ENCODE measurements at regions not wholly inside any gene's neighbourhood (a gene's known extent, or its start where the extent isn't known, plus 50 kb on each side); places are given as distances from the start of the nearest gene placed in this dataset.
"Not testable (repeated sequence)": the region's sequence is repeated elsewhere in the genome, so short reads cannot be mapped to it uniquely, and the experiment has no call there.

DNA sequence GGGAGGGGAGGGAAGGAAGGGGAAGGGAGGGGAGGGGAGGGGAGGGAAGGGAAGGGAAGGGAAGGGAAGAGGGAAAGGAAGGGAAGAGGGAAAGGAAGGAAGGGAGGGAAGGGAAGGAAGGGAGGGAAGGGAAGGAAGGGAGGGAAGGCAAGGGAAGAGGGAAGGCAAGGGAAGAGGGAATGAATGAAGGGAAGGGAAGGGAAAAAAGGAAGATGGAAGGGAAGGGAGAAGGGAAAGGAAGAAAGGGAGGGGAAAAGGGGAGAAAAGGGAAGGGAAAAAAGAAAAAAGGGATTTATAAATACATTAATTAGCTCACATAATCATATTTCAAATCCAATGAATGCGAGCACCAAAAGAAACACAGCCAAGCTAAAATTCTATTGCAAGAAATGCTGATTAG is 202.9 kb upstream of the LRRTM4 start:
- TF ChIP-seq, protein P1, sequence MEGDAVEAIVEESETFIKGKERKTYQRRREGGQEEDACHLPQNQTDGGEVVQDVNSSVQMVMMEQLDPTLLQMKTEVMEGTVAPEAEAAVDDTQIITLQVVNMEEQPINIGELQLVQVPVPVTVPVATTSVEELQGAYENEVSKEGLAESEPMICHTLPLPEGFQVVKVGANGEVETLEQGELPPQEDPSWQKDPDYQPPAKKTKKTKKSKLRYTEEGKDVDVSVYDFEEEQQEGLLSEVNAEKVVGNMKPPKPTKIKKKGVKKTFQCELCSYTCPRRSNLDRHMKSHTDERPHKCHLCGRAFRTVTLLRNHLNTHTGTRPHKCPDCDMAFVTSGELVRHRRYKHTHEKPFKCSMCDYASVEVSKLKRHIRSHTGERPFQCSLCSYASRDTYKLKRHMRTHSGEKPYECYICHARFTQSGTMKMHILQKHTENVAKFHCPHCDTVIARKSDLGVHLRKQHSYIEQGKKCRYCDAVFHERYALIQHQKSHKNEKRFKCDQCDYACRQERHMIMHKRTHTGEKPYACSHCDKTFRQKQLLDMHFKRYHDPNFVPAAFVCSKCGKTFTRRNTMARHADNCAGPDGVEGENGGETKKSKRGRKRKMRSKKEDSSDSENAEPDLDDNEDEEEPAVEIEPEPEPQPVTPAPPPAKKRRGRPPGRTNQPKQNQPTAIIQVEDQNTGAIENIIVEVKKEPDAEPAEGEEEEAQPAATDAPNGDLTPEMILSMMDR (conservative IDR thresholded peaks at IDR 0.05), result no peak
- no peak for TF ChIP-seq ZFX (IDR thresholded peaks at IDR 0.05)
- H3K27ac ChIP-seq, result no peak overlapping the region

DNA sequence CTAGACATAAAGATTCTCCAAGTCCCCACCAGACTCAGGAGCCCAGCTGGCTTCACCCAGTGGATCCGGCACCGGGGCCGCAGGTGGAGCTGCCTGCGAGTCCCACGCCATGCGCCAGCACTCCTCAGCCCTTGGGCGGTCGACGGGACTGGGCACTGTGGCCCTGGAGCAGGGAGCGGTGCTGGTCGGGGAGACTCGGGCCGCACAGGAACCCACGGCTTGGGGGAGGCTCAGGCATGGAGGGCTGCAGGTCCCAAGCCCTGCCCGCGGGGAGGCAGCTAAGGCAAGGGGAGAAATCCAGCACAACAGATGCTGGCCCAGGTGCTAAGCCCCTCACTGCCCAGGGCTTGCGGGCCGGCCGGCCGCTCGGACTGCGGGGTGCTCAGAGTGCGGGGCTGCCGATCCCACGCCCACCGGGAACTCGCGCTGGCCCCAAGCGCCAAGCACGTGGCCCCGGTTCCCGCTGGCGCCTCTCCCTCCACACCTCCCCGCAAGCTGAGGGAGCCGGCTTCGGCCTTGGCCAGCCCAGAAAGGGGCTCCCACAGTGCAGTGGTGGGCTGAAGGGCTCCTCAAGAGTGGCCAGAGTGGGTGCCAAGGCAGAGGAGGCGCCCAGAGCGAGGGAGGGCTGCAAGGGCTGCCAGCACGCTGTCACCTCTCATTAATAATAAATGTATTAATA is 212.6 kb upstream of the LRRTM4 start:
- H3K27ac ChIP-seq, result not testable (repeated sequence)

DNA sequence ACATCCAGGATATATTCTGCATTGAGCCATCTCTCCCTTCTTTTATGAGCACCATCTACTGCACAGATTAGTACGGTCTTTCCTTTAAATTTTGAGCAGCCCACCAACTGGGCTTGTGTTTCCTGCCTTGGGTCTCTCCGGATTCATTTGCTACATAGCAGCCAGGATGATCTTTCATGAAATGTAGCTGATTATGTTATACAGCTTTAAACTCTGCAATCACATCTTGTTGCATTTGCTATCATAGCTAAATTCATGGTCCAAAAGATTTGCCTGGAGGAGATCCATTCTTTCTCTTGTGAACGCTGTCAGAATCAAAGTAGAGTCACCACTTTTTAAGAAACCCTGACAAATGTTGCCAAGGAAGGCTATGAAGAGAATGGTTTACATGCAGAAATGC is 215.1 kb upstream of the LRRTM4 start:
- H3K27ac ChIP-seq, result no peak overlapping the region
- TF ChIP-seq, protein P1 (conservative IDR thresholded peaks at IDR 0.05), result no peak
- no peak for TF ChIP-seq ZFX (IDR thresholded peaks at IDR 0.05)

DNA sequence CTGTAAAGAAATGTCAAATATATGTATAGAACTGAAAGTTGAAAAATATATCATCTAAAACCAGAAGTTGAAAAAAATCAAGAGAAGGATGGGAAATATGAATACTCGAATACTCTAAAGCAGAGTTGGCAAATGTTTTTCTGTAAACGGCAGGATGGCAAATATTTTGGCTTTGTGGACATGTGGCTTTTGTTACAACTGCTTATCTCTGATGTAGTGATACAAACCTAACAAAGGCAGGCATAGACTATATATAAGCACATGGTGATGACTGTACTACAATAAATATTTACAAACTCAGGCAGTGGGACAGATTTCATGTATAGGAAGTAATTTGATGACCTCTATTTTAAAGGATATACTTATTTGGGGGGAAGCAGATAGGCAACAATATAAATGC is 224.6 kb upstream of the LRRTM4 start:
- TF ChIP-seq, protein P1 (conservative IDR thresholded peaks at IDR 0.05), result no peak
- no peak for TF ChIP-seq ZFX (IDR thresholded peaks at IDR 0.05)
- H3K27ac ChIP-seq, result no peak overlapping the region

DNA sequence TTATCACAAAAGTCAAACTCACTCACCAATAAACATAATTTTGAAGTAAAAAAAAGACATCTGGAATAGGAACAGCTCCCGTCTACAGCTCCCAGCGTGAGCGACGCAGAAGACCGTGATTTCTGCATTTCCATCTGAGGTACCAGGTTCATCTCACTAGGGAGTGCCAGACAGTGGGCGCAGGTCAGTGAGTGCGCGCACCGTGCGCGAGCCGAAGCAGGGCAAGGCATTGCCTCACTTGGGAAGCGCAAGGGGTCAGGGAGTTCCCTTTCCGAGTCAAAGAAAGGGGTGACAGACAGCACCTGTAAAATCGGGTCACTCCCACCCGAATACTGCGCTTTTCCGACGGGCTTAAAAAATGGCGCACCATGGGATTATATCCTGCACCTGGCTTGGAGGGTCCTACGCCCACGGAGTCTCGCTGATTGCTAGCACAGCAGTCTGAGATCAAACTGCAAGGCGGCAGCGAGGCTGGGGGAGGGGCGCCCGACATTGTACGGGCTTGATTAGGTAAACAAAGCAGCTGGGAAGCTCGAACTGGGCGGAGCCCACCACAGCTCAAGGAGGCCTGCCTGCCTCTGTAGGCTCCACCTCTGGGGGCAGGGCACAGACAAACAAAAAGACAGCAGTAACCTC is 231.7 kb upstream of the LRRTM4 start:
- not testable (repeated sequence) for H3K27ac ChIP-seq

DNA sequence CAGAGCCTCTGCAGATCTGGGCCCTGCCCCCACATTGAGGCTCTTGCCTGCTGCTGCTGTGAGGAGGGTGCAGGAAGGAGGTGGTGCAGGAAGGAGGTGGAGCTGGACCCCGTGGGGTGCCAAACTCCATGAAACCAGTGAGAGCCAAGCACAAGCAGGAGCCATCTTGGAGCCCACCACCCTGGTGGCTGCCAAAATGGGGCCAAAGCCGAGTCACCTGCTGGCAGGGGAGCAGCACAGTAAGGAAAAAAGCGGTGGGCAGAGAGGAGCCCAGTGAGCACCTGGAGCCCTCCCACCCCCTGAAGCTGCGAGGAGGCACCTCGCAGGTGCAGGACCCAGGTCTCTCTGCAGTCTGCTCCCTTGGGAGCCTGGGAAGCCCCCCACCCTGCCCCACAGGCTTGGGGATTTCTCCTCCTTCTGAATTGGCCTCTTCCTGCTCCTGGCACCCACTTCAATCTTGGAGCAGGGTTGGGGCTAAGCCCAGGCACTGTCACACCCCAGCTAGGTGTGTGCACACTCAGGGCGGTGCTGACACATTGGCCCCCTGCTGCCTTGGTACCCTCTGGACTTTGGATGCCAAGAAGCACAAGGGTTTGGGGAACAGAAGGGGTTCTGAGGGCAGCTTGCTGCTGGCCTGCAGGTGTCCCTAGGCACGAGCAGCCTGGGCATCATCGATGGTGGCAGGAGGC is 245.4 kb upstream of the LRRTM4 start:
- H3K27ac ChIP-seq, result no peak overlapping the region
- TF ChIP-seq, protein P1 (conservative IDR thresholded peaks at IDR 0.05), result no peak
- no peak for TF ChIP-seq ZFX (IDR thresholded peaks at IDR 0.05)

DNA sequence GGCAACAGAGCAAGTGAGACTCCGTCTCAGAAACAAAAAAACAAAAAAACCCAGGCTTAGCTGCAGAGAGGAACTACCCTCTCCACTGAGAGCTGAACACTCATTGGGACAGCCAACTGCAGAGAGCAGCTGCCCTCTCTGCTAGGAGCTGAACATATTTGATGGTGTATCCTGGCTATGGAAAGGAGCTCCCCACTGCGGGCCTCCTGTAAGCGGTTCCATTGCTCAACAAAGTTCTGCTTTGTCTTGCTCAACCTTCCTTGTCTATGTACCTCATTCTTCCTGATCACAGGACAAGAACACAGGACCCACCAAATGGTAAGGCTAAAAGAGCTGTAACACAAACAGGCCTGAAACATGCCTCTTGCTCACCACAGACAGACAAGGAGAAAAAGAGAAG is 246.3 kb upstream of the LRRTM4 start:
- no peak overlapping the region for H3K27ac ChIP-seq
- no peak for TF ChIP-seq ZFX (IDR thresholded peaks at IDR 0.05)
- TF ChIP-seq, protein P1 (conservative IDR thresholded peaks at IDR 0.05), result no peak

DNA sequence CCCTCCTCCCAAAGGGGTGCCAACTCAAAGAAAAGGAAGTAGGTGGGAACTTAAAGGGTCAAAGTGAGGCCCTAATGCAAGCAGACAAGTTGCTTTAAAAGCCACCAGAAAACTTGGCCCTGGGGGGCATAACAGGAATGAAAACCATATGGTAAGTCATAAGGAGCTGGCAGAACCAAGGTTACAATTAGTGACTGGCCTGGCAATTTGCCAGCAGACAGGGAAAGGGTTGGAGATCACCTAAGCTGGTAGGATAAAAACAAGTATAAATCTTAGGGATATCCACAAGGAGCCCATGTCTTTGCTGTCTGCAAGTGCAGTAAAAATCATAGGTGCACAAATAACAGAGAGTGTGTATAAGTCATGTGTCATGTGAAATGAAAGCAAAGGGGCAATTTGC is 256.7 kb upstream of the LRRTM4 start:
- H3K27ac ChIP-seq, result no peak overlapping the region
- TF ChIP-seq, protein P1 (conservative IDR thresholded peaks at IDR 0.05), result no peak
- no peak for TF ChIP-seq ZFX (IDR thresholded peaks at IDR 0.05)

DNA sequence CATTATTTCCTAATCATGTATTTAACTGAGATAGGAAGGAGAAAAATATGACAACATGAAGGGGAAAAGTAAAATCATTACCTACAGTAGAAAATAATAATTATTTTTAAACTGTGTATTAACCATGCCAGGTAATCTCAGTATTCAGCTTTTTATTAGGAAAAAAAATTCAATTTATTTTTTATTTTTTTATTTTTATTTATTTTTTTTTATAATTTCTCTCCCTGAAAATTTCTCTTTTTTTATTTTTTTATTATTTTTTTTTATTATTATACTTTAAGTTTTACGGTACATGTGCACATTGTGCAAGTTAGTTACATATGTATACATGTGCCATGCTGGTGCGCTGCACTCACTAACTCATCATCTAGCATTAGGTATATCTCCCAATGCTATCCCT is 271.3 kb upstream of the LRRTM4 start:
- H3K27ac ChIP-seq, result not testable (repeated sequence)
